Activated CD8-positive, alpha-beta memory T cell treated with anti-CD3 and anti-CD28 coated beads, Interleukin-2, amount 50 U/mL, for 24 hours (primary cell): ENCODE measurements at regions not wholly inside any gene's neighbourhood (a gene's known extent, or its start where the extent isn't known, plus 50 kb on each side); places are given as distances from the start of the nearest gene placed in this dataset.
"Not testable (repeated sequence)": the region's sequence is repeated elsewhere in the genome, so short reads cannot be mapped to it uniquely, and the experiment has no call there.

ENCODE experiments used
- DNase-seq: peaks from one replicate; pipeline ENCODE4 v3.0.0-alpha.2; 2020; ENCODE audit errors: extremely low read depth

- not testable (repeated sequence) for DNase-seq
Observed at GRCh38 chr4:15337168-15337657, 90.6 kb upstream of the C1QTNF7 start.

- DNase-seq: no peak
Observed at GRCh38 chr4:15339737-15340136, 88.1 kb upstream of the C1QTNF7 start.

- DNase-seq: no peak
Observed at GRCh38 chr4:15340332-15340731, 87.5 kb upstream of the C1QTNF7 start.

GRCh38 chr4:15340902-15341732, 86.7 kb upstream of the C1QTNF7 start:
- DNase-seq: no peak

- DNase-seq: no peak
Observed at GRCh38 chr4:15341733-15342300, 86.0 kb upstream of the C1QTNF7 start.

GRCh38 chr4:15343000-15343399, 84.8 kb upstream of the C1QTNF7 start:
- DNase-seq: no peak

- no peak for DNase-seq
Observed at GRCh38 chr4:15343581-15343980, 84.3 kb upstream of the C1QTNF7 start.

- DNase-seq: no peak
Observed at GRCh38 chr4:15344041-15344440, 83.8 kb upstream of the C1QTNF7 start.

- no peak for DNase-seq
Observed at GRCh38 chr4:15345134-15345533, 82.7 kb upstream of the C1QTNF7 start.

GRCh38 chr4:15348236-15348635, 79.6 kb upstream of the C1QTNF7 start:
- no peak for DNase-seq

GRCh38 chr4:15348695-15349094, 79.1 kb upstream of the C1QTNF7 start:
- no peak for DNase-seq

GRCh38 chr4:15349531-15349935, 78.3 kb upstream of the C1QTNF7 start:
- no peak for DNase-seq

- DNase-seq: no peak
Observed at GRCh38 chr4:15349965-15350364, 77.9 kb upstream of the C1QTNF7 start.

GRCh38 chr4:15352524-15352923, 75.3 kb upstream of the C1QTNF7 start:
- DNase-seq: no peak

- DNase-seq: no peak
Observed at GRCh38 chr4:15353207-15353606, 74.6 kb upstream of the C1QTNF7 start.

- DNase-seq: no peak
Observed at GRCh38 chr4:15354371-15355297, 73.2 kb upstream of the C1QTNF7 start.

GRCh38 chr4:15361529-15361928, 66.3 kb upstream of the C1QTNF7 start:
- DNase-seq: no peak

- DNase-seq: no peak
Observed at GRCh38 chr4:15362541-15362940, 65.3 kb upstream of the C1QTNF7 start.

- no peak for DNase-seq
Observed at GRCh38 chr4:15364183-15364582, 63.6 kb upstream of the C1QTNF7 start.

GRCh38 chr4:15365641-15366040, 62.2 kb upstream of the C1QTNF7 start:
- DNase-seq: no peak

GRCh38 chr4:15366721-15367120, 61.1 kb upstream of the C1QTNF7 start:
- no peak for DNase-seq

GRCh38 chr4:15368856-15369255, 59.0 kb upstream of the C1QTNF7 start:
- DNase-seq: no peak
